AG09309 (cell line): ENCODE measurements at regions not wholly inside any gene's neighbourhood (a gene's known extent, or its start where the extent isn't known, plus 50 kb on each side); places are given as distances from the start of the nearest gene placed in this dataset.

ENCODE experiments used
- DNase-seq: peaks from one replicate; pipeline ENCODE4 v3.0.0-alpha.2; 2010; ENCODE audit warnings: low read depth
- H3K4me3 ChIP-seq: 2 replicates; pipeline ENCODE4 v1.5.1; 2011; ENCODE audit warnings: mild to moderate bottlenecking, low read depth, low read length, moderate library complexity; ENCODE audit not compliant: control insufficient read depth
- TF ChIP-seq, protein P1 (sequence below): IDR thresholded peaks from 2 replicates; pipeline ENCODE4 v1.5.1; 2011; ENCODE audit warnings: mild to moderate bottlenecking, low read depth, low read length, inconsistent platforms; ENCODE audit not compliant: insufficient read depth, control insufficient read depth; ENCODE audit errors: missing control alignments

DNA sequence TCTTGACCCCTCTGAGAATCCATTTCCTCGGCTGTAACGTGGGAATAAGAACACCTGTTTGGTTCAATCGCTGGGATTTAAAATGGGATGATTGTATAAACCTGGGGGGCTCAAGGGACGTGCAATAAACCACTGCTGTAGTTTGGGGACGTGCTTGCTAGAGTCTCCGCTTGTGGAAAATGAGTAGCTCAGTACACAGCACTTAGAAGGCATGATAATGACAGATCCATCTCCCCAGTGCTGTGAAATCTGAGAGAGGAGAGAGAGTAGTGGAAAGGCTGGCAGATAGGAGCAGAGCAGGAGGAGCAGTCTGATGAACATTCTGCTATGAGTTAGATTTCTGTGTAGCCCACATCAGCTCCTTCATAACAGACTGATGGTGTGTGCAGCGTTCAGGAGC lies 256.5 kb downstream of the MN1 start:
- no peak for DNase-seq
- TF ChIP-seq, protein P1, sequence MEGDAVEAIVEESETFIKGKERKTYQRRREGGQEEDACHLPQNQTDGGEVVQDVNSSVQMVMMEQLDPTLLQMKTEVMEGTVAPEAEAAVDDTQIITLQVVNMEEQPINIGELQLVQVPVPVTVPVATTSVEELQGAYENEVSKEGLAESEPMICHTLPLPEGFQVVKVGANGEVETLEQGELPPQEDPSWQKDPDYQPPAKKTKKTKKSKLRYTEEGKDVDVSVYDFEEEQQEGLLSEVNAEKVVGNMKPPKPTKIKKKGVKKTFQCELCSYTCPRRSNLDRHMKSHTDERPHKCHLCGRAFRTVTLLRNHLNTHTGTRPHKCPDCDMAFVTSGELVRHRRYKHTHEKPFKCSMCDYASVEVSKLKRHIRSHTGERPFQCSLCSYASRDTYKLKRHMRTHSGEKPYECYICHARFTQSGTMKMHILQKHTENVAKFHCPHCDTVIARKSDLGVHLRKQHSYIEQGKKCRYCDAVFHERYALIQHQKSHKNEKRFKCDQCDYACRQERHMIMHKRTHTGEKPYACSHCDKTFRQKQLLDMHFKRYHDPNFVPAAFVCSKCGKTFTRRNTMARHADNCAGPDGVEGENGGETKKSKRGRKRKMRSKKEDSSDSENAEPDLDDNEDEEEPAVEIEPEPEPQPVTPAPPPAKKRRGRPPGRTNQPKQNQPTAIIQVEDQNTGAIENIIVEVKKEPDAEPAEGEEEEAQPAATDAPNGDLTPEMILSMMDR = no peak
- no peak overlapping the region for H3K4me3 ChIP-seq

DNA sequence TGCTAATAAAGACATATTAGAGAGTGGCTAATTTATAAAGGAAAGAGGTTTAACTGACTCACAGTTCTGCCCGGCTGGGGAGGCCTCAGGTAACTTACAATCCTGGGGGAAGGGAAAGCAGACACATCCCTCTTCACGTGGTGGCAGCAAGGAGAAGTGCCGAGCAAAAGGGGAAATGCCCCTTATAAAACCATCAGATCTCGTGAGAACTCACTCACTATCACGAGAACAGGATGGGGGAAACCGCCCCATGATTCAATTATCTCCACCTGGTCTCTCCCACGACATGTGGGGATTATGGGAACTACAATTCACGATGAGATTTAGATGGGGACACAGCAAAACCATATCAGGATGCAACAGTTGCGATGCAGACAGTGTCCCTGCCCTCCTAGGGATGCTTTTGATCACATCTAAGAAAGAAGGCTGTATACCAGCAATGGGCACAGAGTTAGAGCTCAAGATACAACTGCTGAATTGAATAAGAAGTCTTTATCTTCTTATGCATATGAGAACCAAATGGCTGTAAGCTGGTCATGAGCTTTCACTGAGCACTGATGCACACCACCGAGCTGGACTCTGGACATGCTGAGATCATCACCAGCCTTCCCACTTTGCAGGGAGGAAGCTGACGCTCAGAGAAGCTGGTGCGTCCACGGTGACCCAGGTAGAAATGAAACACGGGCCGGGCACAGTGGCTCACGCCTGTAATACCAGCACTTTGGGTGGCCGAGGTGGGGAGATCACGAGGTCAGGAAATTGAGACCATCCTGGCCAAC lies 255.2 kb downstream of the MN1 start:
- H3K4me3 ChIP-seq = no peak overlapping the region
- TF ChIP-seq, protein P1 = no peak
- DNase-seq = no peak

DNA sequence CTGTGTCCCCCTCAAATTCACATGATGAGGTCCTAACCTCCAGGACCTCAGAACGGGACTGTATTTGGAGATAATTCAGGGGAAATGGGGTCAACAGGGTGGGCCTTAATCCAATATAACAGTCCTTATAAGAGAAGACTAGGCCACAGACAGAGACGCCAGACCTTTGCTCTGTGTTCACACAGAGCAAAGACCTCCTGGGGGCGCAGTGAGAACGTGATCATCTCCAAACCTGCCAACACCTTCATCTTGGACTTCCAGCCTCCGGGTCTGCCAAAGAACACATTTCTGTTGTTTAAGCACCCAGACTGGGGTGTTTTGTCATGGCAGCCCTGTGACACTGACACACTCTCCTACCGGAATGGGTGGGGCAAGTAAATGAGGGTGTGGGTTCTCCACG lies 250.2 kb downstream of the MN1 start:
- DNase-seq = no peak
- no peak overlapping the region for H3K4me3 ChIP-seq
- TF ChIP-seq, protein P1 = no peak

DNA sequence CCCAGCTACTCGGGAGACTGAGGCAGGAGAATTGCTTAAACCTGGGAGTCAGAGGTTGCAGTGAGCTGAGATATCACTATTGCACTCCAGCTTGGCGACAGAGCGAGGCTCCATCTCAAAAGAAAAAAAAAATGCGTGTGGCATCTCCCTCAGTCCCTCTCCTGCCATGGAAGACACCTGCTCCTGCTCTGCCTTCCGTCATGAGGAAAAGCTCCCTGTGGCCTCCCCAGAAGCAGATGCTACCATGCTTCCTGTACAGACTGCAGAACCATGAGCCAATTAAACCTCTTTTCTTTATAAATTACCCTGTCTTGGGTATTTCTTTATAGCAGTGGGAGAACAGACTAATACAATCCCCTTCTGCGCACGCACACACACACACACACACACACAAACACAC lies 249.4 kb downstream of the MN1 start:
- TF ChIP-seq, protein P1 = no peak
- no peak for DNase-seq
- no peak overlapping the region for H3K4me3 ChIP-seq

DNA sequence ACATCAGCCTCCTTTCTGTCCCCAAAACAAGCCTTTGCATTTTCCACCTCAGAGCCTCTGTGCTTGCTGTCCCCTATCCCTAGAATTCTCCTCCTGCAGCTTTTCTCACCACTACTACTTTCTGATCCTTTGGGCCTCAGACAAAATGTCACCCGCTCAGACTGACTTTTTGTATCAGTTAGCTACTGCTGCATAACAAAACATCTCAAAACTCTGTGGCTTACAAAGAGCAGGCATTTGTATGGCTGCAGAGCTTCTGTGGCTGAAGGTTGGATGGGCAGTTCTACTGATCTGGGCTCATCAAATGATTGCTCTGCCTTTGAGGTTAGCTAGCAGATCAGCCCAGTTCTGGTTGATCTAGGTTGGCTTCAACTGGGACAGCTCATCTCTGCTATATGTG lies 248.7 kb downstream of the MN1 start:
- TF ChIP-seq, protein P1 = no peak

DNA sequence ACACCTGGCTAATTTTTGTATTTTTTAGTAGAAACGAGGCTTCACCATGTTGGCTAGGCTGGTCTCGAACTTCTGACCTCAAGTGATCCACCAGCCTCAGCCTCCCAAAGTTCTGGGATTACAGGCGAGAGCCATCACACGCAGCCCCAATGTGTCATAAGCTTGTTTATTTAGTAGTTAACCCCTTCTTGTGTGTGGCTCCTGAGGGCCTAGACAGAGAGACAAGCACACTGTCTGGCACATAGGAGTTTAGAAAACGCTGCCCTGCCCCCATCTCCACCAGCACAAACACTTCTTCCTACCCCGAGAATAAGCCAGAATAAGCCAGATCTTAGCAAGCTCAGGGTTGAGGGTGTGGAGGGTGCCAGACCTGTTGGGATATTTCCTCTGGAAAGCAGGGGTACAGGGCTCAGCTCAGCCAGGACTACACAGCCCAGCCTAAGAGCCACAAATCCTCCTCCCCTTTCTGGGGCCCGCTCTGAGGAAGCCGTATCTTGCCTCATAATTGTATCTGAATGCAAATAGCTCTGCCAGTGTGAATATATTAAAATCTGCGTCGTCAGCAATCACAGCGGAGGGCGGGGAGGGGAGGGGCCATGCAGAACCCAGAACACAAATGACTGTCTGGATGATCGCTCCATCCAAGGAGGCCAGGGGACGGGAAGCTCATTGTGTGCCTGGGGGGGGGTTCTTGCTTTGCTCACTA lies 247.3 kb downstream of the MN1 start:
- no peak overlapping the region for H3K4me3 ChIP-seq
- DNase-seq = no peak
- TF ChIP-seq, protein P1 = no peak

More for the DNA sequence above, 248.7 kb downstream of the MN1 start:
- no peak overlapping the region for H3K4me3 ChIP-seq
- no peak for DNase-seq
